Vagina (tissue), 2 donors: ENCODE measurements at regions not wholly inside any gene's neighbourhood (a gene's known extent, or its start where the extent isn't known, plus 50 kb on each side); places are given as distances from the start of the nearest gene placed in this dataset.

Experiments used
- DNase-seq, 2 donors: peaks; one replicate each; pipeline ENCODE4 v3.0.0-alpha.2; 2017; ENCODE audit errors: extremely low spot score in 2 of 2
- H3K27ac ChIP-seq: fragments of 200-600 bp; sonication (generic); one replicate; pipeline ENCODE4 v1.5.1; 2019
- H3K27me3 ChIP-seq: fragments of 200-600 bp; sonication (generic); one replicate; pipeline ENCODE4 v1.5.1; 2019
- H3K36me3 ChIP-seq, 2 donors: fragments of 200-600 bp; sonication (generic); one replicate each; pipeline ENCODE4 v1.5.1; 2017 to 2019
- H3K4me1 ChIP-seq: fragments of 200-600 bp; sonication (generic); one replicate; pipeline ENCODE4 v1.5.1; 2019
- H3K4me3 ChIP-seq, 2 donors: fragments of 200-600 bp; sonication (generic); 1 replicate in 1 of 2; 2 replicates in 1 of 2; pipeline ENCODE4 v1.5.1; 2016 to 2019
- H3K9me3 ChIP-seq: fragments of 200-600 bp; sonication (generic); one replicate; pipeline ENCODE4 v1.5.1; 2019
- POLR2A ChIP-seq, 2 donors: fragments of 450-650 bp; IDR thresholded peaks; one replicate each; pipeline ENCODE4 v1.6.1; 2017; ENCODE audit warnings: antibody characterized with exemption in 2 of 2, mild to moderate bottlenecking in 2 of 2, moderate library complexity in 2 of 2
- POLR2AphosphoS5 ChIP-seq, 2 donors: sonication (generic); formaldehyde crosslinking; IDR thresholded peaks; one replicate each; pipeline ENCODE4 v1.9.0; 2017; ENCODE audit warnings: antibody characterized with exemption in 2 of 2, mild to moderate bottlenecking in 2 of 2, low read depth in 1 of 2; ENCODE audit not compliant: insufficient read depth in 1 of 2
- intact Hi-C: fragments of 100-400 bp; cut with DNase I; formaldehyde crosslinking; loops from one replicate; pipeline ENCODE4 v1.15.1; 2023
- TF ChIP-seq, protein P1 (sequence below), 3 experiments: fragments of 450-650 bp in 2 of 3; fragments of 200-600 bp in 1 of 3; sonication (generic) in 1 of 3; IDR thresholded peaks; one replicate each; pipeline ENCODE4 v1.5.1; 2017 to 2019; ENCODE audit warnings: antibody characterized with exemption in 3 of 3, mild to moderate bottlenecking in 2 of 3, moderate library complexity in 2 of 3

DNA sequence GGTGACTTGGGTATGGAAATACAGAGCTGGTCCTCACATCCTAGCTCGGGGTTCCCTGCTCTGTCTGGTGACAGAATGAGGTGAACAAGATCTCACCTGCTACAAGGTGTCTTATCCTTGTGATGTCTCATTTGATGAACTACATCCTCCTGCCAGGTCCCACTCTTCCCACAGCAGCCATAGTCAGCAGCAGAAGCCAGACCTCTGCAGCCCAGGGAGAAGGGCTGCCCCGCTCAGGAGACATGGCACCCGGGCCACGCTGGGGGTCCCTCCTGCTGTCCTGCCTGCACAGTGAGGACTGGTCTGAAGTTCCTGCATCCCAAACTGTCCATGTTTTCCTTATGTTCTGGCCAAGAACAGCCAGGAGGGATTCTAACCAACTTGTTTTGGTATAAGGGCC, 414.1 kb downstream of the CTTN start:
- Histone ChIP-seq H3K36me3 (no peaks in the 10 kb centered on the region), H3K27ac (no peak overlapping the region), H3K4me3 (no peak overlapping the region), H3K9me3 (no peaks in the 10 kb centered on the region), H3K4me1 (no peaks in the 10 kb centered on the region), H3K27me3 (no peaks in the 10 kb centered on the region)
- no peak for DNase-seq
- intact Hi-C loops = no loop called here
- TF ChIP-seq POLR2AphosphoS5 (IDR thresholded peaks at IDR 0.05; ENCODE audit: insufficient read depth in 1 of 2, low read depth in 1 of 2) = no peak

DNA sequence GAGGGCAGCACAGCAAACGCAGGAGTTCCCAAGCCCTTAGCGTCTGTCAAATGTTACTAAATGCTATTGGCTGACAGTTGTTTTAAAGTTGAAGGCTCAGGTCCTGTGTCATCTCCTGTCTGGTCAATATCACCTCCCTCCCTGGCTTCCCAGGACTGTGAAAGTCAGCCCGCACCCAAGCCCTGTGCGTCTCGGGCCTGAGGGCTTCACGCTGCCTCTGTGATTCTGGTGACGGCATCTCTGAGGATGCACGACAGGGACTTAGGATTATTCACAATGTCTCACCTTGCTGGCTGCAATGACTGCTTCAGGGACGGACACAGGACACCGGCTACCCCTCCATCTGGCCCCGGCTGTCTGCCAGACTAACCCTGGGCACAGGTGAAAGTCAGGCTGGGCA, 415.3 kb downstream of the CTTN start:
- Histone ChIP-seq H3K4me3 (no peak overlapping the region), H3K4me1 (no peaks in the 10 kb centered on the region), H3K27me3 (no peaks in the 10 kb centered on the region), H3K36me3 (no peaks in the 10 kb centered on the region), H3K27ac (no peak overlapping the region), H3K9me3 (no peaks in the 10 kb centered on the region)
- TF ChIP-seq, protein P1, sequence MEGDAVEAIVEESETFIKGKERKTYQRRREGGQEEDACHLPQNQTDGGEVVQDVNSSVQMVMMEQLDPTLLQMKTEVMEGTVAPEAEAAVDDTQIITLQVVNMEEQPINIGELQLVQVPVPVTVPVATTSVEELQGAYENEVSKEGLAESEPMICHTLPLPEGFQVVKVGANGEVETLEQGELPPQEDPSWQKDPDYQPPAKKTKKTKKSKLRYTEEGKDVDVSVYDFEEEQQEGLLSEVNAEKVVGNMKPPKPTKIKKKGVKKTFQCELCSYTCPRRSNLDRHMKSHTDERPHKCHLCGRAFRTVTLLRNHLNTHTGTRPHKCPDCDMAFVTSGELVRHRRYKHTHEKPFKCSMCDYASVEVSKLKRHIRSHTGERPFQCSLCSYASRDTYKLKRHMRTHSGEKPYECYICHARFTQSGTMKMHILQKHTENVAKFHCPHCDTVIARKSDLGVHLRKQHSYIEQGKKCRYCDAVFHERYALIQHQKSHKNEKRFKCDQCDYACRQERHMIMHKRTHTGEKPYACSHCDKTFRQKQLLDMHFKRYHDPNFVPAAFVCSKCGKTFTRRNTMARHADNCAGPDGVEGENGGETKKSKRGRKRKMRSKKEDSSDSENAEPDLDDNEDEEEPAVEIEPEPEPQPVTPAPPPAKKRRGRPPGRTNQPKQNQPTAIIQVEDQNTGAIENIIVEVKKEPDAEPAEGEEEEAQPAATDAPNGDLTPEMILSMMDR (IDR thresholded peaks at IDR 0.05) = no peak
- TF ChIP-seq POLR2A (IDR thresholded peaks at IDR 0.05) (no peak), POLR2AphosphoS5 (IDR thresholded peaks at IDR 0.05; ENCODE audit: insufficient read depth in 1 of 2, low read depth in 1 of 2) (no peak)
- intact Hi-C loops = no loop called here
- no peak for DNase-seq

DNA sequence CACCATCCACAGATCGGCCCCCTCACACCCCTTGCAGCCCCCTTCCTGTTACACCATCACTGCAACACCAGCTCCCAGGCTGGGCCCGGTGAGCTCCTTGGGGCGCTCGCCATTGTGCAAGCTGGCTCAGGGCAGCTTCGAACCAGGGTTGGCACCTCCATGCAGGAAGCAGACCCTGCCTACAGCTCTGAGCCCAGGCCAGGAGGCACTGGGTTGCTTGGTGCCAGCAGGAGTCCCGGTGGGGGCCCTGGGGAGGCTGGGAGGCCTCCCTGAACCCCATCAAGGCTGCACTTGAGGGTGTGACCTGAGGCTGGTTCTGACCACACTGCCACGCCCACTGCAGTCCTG, 417.1 kb downstream of the CTTN start:
- Histone ChIP-seq H3K36me3 (no peaks in the 10 kb centered on the region), H3K9me3 (no peaks in the 10 kb centered on the region), H3K27ac (no peak overlapping the region), H3K4me3 (no peak overlapping the region), H3K27me3 (no peaks in the 10 kb centered on the region), H3K4me1 (no peaks in the 10 kb centered on the region)
- intact Hi-C loops = no loop called here
- no peak for DNase-seq
- TF ChIP-seq POLR2AphosphoS5 (IDR thresholded peaks at IDR 0.05; ENCODE audit: insufficient read depth in 1 of 2, low read depth in 1 of 2) (no peak), POLR2A (IDR thresholded peaks at IDR 0.05) (no peak)
- TF ChIP-seq, protein P1 (IDR thresholded peaks at IDR 0.05) = no peak

DNA sequence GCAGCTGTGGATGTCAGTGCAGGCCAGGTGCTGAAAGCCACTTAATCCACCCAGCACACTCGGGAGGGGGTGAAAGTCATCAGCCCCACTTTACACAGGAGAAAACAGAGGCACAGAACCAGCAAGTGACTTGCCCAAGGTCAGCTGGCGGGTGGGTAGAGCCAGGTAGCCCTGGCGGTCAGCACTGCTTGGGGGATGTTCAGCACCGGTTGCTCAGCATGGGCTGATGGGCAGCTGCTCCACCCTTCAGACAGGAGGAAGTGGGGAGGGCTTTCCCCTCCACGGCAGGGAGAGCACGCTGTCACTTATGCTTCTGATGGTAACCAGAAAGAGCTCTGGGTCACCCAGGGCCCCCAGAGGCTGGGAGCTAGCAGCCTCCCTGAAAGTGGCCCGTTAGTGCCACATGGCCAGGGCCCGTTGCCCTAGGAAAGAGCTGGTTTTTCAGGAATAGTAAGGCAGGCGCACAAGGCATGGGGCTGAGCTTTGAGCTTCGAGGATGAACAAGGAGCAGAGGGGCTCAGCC, 417.9 kb downstream of the CTTN start:
- Histone ChIP-seq H3K27ac (no peak overlapping the region), H3K4me3 (no peak overlapping the region), H3K4me1 (no peaks in the 10 kb centered on the region), H3K9me3 (no peaks in the 10 kb centered on the region), H3K27me3 (no peaks in the 10 kb centered on the region), H3K36me3 (no peaks in the 10 kb centered on the region)
- intact Hi-C loops = no loop called here
- TF ChIP-seq, protein P1 (IDR thresholded peaks at IDR 0.05) = no peak
- no peak for TF ChIP-seq POLR2AphosphoS5 (IDR thresholded peaks at IDR 0.05; ENCODE audit: insufficient read depth in 1 of 2, low read depth in 1 of 2)
- TF ChIP-seq POLR2A (IDR thresholded peaks at IDR 0.05) = no peak
- DNase-seq = no peak

DNA sequence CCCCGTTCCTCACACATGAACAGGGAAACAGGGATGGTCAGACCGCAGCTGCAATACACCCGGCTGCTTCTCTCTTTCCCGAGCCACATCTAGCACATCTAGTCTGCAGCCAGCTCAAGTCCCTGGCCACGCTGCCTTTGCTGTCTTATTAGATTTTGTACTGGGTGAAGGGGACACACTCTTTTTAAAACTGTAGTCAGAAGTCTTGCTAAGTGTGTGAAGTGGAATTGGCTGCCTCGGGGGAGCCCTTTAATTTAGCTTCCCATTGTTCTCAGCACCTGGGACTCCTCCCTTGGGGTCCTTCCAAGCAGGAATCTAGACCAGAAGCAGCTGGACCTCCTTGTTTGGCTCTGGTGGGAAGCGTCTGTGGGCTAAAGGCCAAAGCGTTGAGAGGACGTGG, 420.0 kb downstream of the CTTN start:
- H3K36me3 ChIP-seq = no peaks in the 10 kb centered on the region

More for the DNA sequence above, 420.0 kb downstream of the CTTN start:
- no peak for DNase-seq
- H3K9me3 ChIP-seq = no peaks in the 10 kb centered on the region
- no peak overlapping the region for H3K4me3 ChIP-seq
- intact Hi-C loops = no loop called here
- H3K27ac ChIP-seq = no peak overlapping the region
- no peak for TF ChIP-seq POLR2A (IDR thresholded peaks at IDR 0.05)
- TF ChIP-seq POLR2AphosphoS5 (IDR thresholded peaks at IDR 0.05; ENCODE audit: insufficient read depth in 1 of 2, low read depth in 1 of 2) = no peak
- TF ChIP-seq, protein P1 (IDR thresholded peaks at IDR 0.05) = no peak
- H3K4me1 ChIP-seq = no peaks in the 10 kb centered on the region
- H3K27me3 ChIP-seq = no peaks in the 10 kb centered on the region
